Activated CD8-positive, alpha-beta memory T cell treated with anti-CD3 and anti-CD28 coated beads, Interleukin-2, amount 10 ng/mL, durations not matched to agents 7 days and 5 days (primary cell): ENCODE measurements at regions not wholly inside any gene's neighbourhood (a gene's known extent, or its start where the extent isn't known, plus 50 kb on each side); places are given as distances from the start of the nearest gene placed in this dataset.
"Not testable (repeated sequence)": the region's sequence is repeated elsewhere in the genome, so short reads cannot be mapped to it uniquely, and the experiment has no call there.

Experiments used
- ATAC-seq: fragments of 150-1000 bp; cut with Tn5 transposase; one replicate; pipeline ENCODE4 v1.10.0; 2021; ENCODE audit warnings: moderate library complexity
- CTCF ChIA-PET: fragments of 350-600 bp; sonication (Branson Sonifier 250); formaldehyde crosslinking; loops from one replicate; lab custom pipeline; 2021; ENCODE audit warnings: antibody characterized with exemption; lab: Charles Lee
- DNase-seq: peaks from one replicate; pipeline ENCODE4 v3.0.0-alpha.2; 2020
- H3K27ac Mint-ChIP-seq: one replicate; pipeline ENCODE4 v1.8.0; 2021; ENCODE audit warnings: mild to moderate bottlenecking, mixed read lengths
- H3K27me3 Mint-ChIP-seq: one replicate; pipeline ENCODE4 v1.8.0; 2021; ENCODE audit warnings: mixed read lengths
- H3K36me3 Mint-ChIP-seq: one replicate; pipeline ENCODE4 v1.8.0; 2021; ENCODE audit warnings: mild to moderate bottlenecking, mixed read lengths
- H3K4me1 Mint-ChIP-seq: one replicate; pipeline ENCODE4 v1.8.0; 2021; ENCODE audit warnings: mixed read lengths
- H3K4me3 Mint-ChIP-seq: one replicate; pipeline ENCODE4 v1.8.0; 2021; ENCODE audit warnings: mild to moderate bottlenecking, moderate library complexity, mixed read lengths
- H3K9me3 Mint-ChIP-seq: one replicate; pipeline ENCODE4 v1.8.0; 2022; ENCODE audit warnings: low read depth, mixed read lengths

GRCh38 chr17:20733923-20734322, 154.4 kb downstream of the CDRT15L2 start:
- no peaks in the 10 kb centered on the region for H3K36me3 Mint-ChIP-seq
- no peaks in the 10 kb centered on the region for H3K4me1 Mint-ChIP-seq
- H3K27me3 Mint-ChIP-seq: peaks cover 35% of the 10 kb centered on the region
- no peak overlapping the region for H3K4me3 Mint-ChIP-seq
- H3K9me3 Mint-ChIP-seq: no peaks in the 10 kb centered on the region
- CTCF ChIA-PET: no interaction called here
- DNase-seq: no peak
- no peak for ATAC-seq
- no peak overlapping the region for H3K27ac Mint-ChIP-seq

GRCh38 chr17:20735796-20736195, 156.3 kb downstream of the CDRT15L2 start:
- ATAC-seq (no peak), DNase-seq (no peak)
- H3K27ac Mint-ChIP-seq: no peak overlapping the region
- H3K27me3 Mint-ChIP-seq: peaks cover 41% of the 10 kb centered on the region
- CTCF ChIA-PET: no interaction called here
- no peaks in the 10 kb centered on the region for H3K4me1 Mint-ChIP-seq
- H3K36me3 Mint-ChIP-seq: no peaks in the 10 kb centered on the region
- H3K9me3 Mint-ChIP-seq: no peaks in the 10 kb centered on the region
- H3K4me3 Mint-ChIP-seq: no peak overlapping the region

GRCh38 chr17:20737636-20738035, 158.1 kb downstream of the CDRT15L2 start:
- H3K27ac Mint-ChIP-seq, H3K4me1 Mint-ChIP-seq, CTCF ChIA-PET, ATAC-seq, H3K36me3 Mint-ChIP-seq, H3K9me3 Mint-ChIP-seq, DNase-seq, H3K4me3 Mint-ChIP-seq: not testable (repeated sequence)
- H3K27me3 Mint-ChIP-seq: peaks cover 53% of the 10 kb centered on the region

- CTCF ChIA-PET: no interaction called here
- ATAC-seq: no peak
- H3K27ac Mint-ChIP-seq: no peak overlapping the region
- H3K36me3 Mint-ChIP-seq: no peaks in the 10 kb centered on the region
- no peak overlapping the region for H3K4me3 Mint-ChIP-seq
- no peaks in the 10 kb centered on the region for H3K4me1 Mint-ChIP-seq
- H3K9me3 Mint-ChIP-seq: no peaks in the 10 kb centered on the region
- DNase-seq: no peak
- H3K27me3 Mint-ChIP-seq: peaks cover 6% of the 10 kb centered on the region
Observed at GRCh38 chr17:20771104-20771503, 191.6 kb downstream of the CDRT15L2 start.

GRCh38 chr17:20774472-20775135, 195.1 kb downstream of the CDRT15L2 start:
- DNase-seq: no peak
- Mint-ChIP-seq H3K4me3 (no peak overlapping the region), H3K4me1 (no peaks in the 10 kb centered on the region), H3K27me3 (peaks cover 15% of the 10 kb centered on the region), H3K36me3 (no peaks in the 10 kb centered on the region), H3K9me3 (no peaks in the 10 kb centered on the region), H3K27ac (no peak overlapping the region)
- ATAC-seq: no peak
- CTCF ChIA-PET: no interaction called here

GRCh38 chr17:20775331-20775730, 195.8 kb downstream of the CDRT15L2 start:
- Mint-ChIP-seq H3K27me3 (peaks cover 15% of the 10 kb centered on the region), H3K36me3 (no peaks in the 10 kb centered on the region), H3K9me3 (no peaks in the 10 kb centered on the region), H3K27ac (no peak overlapping the region), H3K4me3 (no peak overlapping the region), H3K4me1 (no peaks in the 10 kb centered on the region)
- CTCF ChIA-PET: no interaction called here
- DNase-seq: no peak
- ATAC-seq: no peak

- Mint-ChIP-seq H3K36me3 (no peaks in the 10 kb centered on the region), H3K4me3 (no peak overlapping the region), H3K27ac (no peak overlapping the region), H3K4me1 (no peaks in the 10 kb centered on the region), H3K9me3 (no peaks in the 10 kb centered on the region), H3K27me3 (peaks cover 18% of the 10 kb centered on the region)
- ATAC-seq (no peak), DNase-seq (no peak)
- CTCF ChIA-PET: no interaction called here
Observed at GRCh38 chr17:20779521-20779920, 200.0 kb downstream of the CDRT15L2 start.

- Mint-ChIP-seq H3K4me1 (no peaks in the 10 kb centered on the region), H3K36me3 (no peaks in the 10 kb centered on the region), H3K27me3 (peaks cover 33% of the 10 kb centered on the region), H3K27ac (no peak overlapping the region), H3K9me3 (no peaks in the 10 kb centered on the region), H3K4me3 (no peak overlapping the region)
- CTCF ChIA-PET: no interaction called here
- no peak for ATAC-seq
- no peak for DNase-seq
Observed at GRCh38 chr17:20781260-20781659, 201.7 kb downstream of the CDRT15L2 start.

GRCh38 chr17:20781869-20782268, 202.3 kb downstream of the CDRT15L2 start:
- ATAC-seq, H3K4me3 Mint-ChIP-seq, CTCF ChIA-PET, H3K36me3 Mint-ChIP-seq, H3K27ac Mint-ChIP-seq, H3K9me3 Mint-ChIP-seq, DNase-seq, H3K4me1 Mint-ChIP-seq: not testable (repeated sequence)
- H3K27me3 Mint-ChIP-seq: peaks cover 31% of the 10 kb centered on the region

GRCh38 chr17:20783091-20783490, 203.6 kb downstream of the CDRT15L2 start:
- H3K9me3 Mint-ChIP-seq: no peaks in the 10 kb centered on the region
- peaks cover 36% of the 10 kb centered on the region for H3K27me3 Mint-ChIP-seq
- H3K27ac Mint-ChIP-seq: no peak overlapping the region
- no peaks in the 10 kb centered on the region for H3K36me3 Mint-ChIP-seq
- H3K4me1 Mint-ChIP-seq: no peaks in the 10 kb centered on the region
- ATAC-seq (no peak), DNase-seq (no peak)
- H3K4me3 Mint-ChIP-seq: no peak overlapping the region
- CTCF ChIA-PET: no interaction called here

GRCh38 chr17:20784100-20784665, 204.7 kb downstream of the CDRT15L2 start:
- Mint-ChIP-seq H3K27me3 (peaks cover 31% of the 10 kb centered on the region), H3K27ac (no peak overlapping the region), H3K4me1 (no peaks in the 10 kb centered on the region), H3K36me3 (no peaks in the 10 kb centered on the region), H3K9me3 (no peaks in the 10 kb centered on the region), H3K4me3 (no peak overlapping the region)
- no peak for DNase-seq
- peak; percentile 47 for ATAC-seq
- CTCF ChIA-PET: no interaction called here

- H3K36me3 Mint-ChIP-seq: no peaks in the 10 kb centered on the region
- no peak for ATAC-seq
- no peak overlapping the region for H3K27ac Mint-ChIP-seq
- no peak for DNase-seq
- CTCF ChIA-PET: no interaction called here
- no peaks in the 10 kb centered on the region for H3K9me3 Mint-ChIP-seq
- peaks cover 33% of the 10 kb centered on the region for H3K27me3 Mint-ChIP-seq
- no peak overlapping the region for H3K4me3 Mint-ChIP-seq
- H3K4me1 Mint-ChIP-seq: no peaks in the 10 kb centered on the region
Observed at GRCh38 chr17:20787281-20787680, 207.8 kb downstream of the CDRT15L2 start.

GRCh38 chr17:20791626-20792025, 212.1 kb downstream of the CDRT15L2 start:
- Mint-ChIP-seq H3K27ac (no peak overlapping the region), H3K36me3 (peaks cover 3% of the 10 kb centered on the region), H3K4me1 (peaks cover 4% of the 10 kb centered on the region), H3K4me3 (no peak overlapping the region), H3K27me3 (peaks cover 7% of the 10 kb centered on the region), H3K9me3 (no peaks in the 10 kb centered on the region)
- no peak for DNase-seq
- ATAC-seq: no peak
- CTCF ChIA-PET: interaction anchor here (0.7 kb wide), 1 partner anchor 10 kb away, joined by 3 read pairs; no protein-coding TSS in a partner anchor

- ATAC-seq, DNase-seq, H3K27me3 Mint-ChIP-seq, H3K36me3 Mint-ChIP-seq, CTCF ChIA-PET, H3K9me3 Mint-ChIP-seq, H3K27ac Mint-ChIP-seq, H3K4me3 Mint-ChIP-seq: not testable (repeated sequence)
- peaks cover 24% of the 10 kb centered on the region for H3K4me1 Mint-ChIP-seq
Observed at GRCh38 chr17:20794532-20794931, 215.0 kb downstream of the CDRT15L2 start.
